ENCODE measurements at regions not wholly inside any gene's neighbourhood (a gene's known extent, or its start where the extent isn't known, plus 50 kb on each side); places are given as distances from the start of the nearest gene placed in this dataset.
"Not testable (repeated sequence)": the region's sequence is repeated elsewhere in the genome, so short reads cannot be mapped to it uniquely, and the experiment has no call there.

GRCh38 chr14:83101846-83102245, 1568.2 kb upstream of the SEL1L start:
- no peak for DNase-seq (ENCODE audit: low spot score)

- no peak for DNase-seq (ENCODE audit: low spot score)
Observed at GRCh38 chr14:83118029-83118428, 1584.4 kb upstream of the SEL1L start.

GRCh38 chr14:83120187-83120586, 1586.5 kb upstream of the SEL1L start:
- peak; percentile 32 for DNase-seq (ENCODE audit: low spot score)

GRCh38 chr14:83126076-83126475, 1592.4 kb upstream of the SEL1L start:
- DNase-seq (ENCODE audit: low spot score) = no peak

GRCh38 chr14:83128783-83129182, 1595.1 kb upstream of the SEL1L start:
- no peak for DNase-seq (ENCODE audit: low spot score)

- DNase-seq (ENCODE audit: low spot score) = no peak
Observed at GRCh38 chr14:83129496-83129895, 1595.8 kb upstream of the SEL1L start.

- DNase-seq (ENCODE audit: low spot score) = no peak
Observed at GRCh38 chr14:83133981-83134645, 1600.5 kb upstream of the SEL1L start.

- no peak for DNase-seq (ENCODE audit: low spot score)
Observed at GRCh38 chr14:83140756-83141155, 1607.1 kb upstream of the SEL1L start.

GRCh38 chr14:83147006-83147405, 1613.4 kb upstream of the SEL1L start:
- no peak for DNase-seq (ENCODE audit: low spot score)

- no peak for DNase-seq (ENCODE audit: low spot score)
Observed at GRCh38 chr14:83151571-83151970, 1617.9 kb upstream of the SEL1L start.

- no peak for DNase-seq (ENCODE audit: low spot score)
Observed at GRCh38 chr14:83153081-83153480, 1619.4 kb upstream of the SEL1L start.

- no peak for DNase-seq (ENCODE audit: low spot score)
Observed at GRCh38 chr14:83162361-83162929, 1628.8 kb upstream of the SEL1L start.

GRCh38 chr14:83163016-83163415, 1629.4 kb upstream of the SEL1L start:
- DNase-seq (ENCODE audit: low spot score) = peak; percentile 45

GRCh38 chr14:83164016-83164415, 1630.4 kb upstream of the SEL1L start:
- peak; percentile 93 for DNase-seq (ENCODE audit: low spot score)

- DNase-seq (ENCODE audit: low spot score) = peak; percentile 80
Observed at GRCh38 chr14:83164591-83164990, 1630.9 kb upstream of the SEL1L start.

- peak; percentile 6 for DNase-seq (ENCODE audit: low spot score)
Observed at GRCh38 chr14:83170165-83170564, 1636.5 kb upstream of the SEL1L start.

- DNase-seq (ENCODE audit: low spot score) = no peak
Observed at GRCh38 chr14:83171761-83172160, 1638.1 kb upstream of the SEL1L start.

GRCh38 chr14:83172363-83172762, 1638.7 kb upstream of the SEL1L start:
- DNase-seq (ENCODE audit: low spot score) = peak; percentile 16

- DNase-seq (ENCODE audit: low spot score) = no peak
Observed at GRCh38 chr14:83173687-83174086, 1640.0 kb upstream of the SEL1L start.

- DNase-seq (ENCODE audit: low spot score) = no peak
Observed at GRCh38 chr14:83184531-83184930, 1650.9 kb upstream of the SEL1L start.

- DNase-seq (ENCODE audit: low spot score) = not testable (repeated sequence)
Observed at GRCh38 chr14:83188311-83188710, 1654.7 kb upstream of the SEL1L start.

- no peak for DNase-seq (ENCODE audit: low spot score)
Observed at GRCh38 chr14:83196236-83196635, 1662.6 kb upstream of the SEL1L start.

GRCh38 chr14:83197271-83197670, 1663.6 kb upstream of the SEL1L start:
- DNase-seq (ENCODE audit: low spot score) = no peak

GRCh38 chr14:83207550-83207949, 1673.9 kb upstream of the SEL1L start:
- no peak for DNase-seq (ENCODE audit: low spot score)
